ENCODE measurements at regions not wholly inside any gene's neighbourhood (a gene's known extent, or its start where the extent isn't known, plus 50 kb on each side); places are given as distances from the start of the nearest gene placed in this dataset.

DNA sequence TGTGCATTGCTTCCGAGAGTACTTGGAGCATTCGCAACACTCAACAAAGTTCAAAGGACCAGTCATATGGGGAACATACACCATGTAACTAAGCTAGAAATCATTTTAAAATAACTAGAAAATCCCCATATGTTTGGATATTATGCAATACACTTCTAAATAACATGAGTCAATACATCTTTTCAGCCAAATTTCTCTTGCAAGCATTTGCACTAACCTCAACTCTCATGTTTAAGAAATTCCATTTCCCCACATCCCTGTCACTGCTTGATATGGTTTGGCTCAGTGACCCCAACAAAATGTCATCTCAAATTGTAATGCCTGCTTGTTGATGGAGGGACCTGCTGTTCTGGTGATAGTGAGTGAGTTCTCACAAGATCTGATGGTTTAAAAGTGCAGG is 85.7 kb upstream of the CST7 start:
- no peaks in the 10 kb centered on the region for H3K27me3 ChIP-seq (ENCODE audit: insufficient read depth in 3 of 3, low read length in 2 of 3)
- no peaks in the 10 kb centered on the region for H3K4me1 ChIP-seq
- ATAC-seq, result no peak
- no peak overlapping the region for H3K27ac ChIP-seq
- H3K36me3 ChIP-seq (ENCODE audit: insufficient read depth in 1 of 2, low read depth in 1 of 2), result no peaks in the 10 kb centered on the region
- 53 to 88% (median 58%) methylated on average over 2 of the region's 2 CpGs for WGBS, 3 donors
- intact Hi-C loops (cut with DNase I), result no loop called here
- H3K4me3 ChIP-seq, result no peak overlapping the region
- no peak for DNase-seq
- no peaks in the 10 kb centered on the region for H3K9me3 ChIP-seq
- TF ChIP-seq, protein P1, sequence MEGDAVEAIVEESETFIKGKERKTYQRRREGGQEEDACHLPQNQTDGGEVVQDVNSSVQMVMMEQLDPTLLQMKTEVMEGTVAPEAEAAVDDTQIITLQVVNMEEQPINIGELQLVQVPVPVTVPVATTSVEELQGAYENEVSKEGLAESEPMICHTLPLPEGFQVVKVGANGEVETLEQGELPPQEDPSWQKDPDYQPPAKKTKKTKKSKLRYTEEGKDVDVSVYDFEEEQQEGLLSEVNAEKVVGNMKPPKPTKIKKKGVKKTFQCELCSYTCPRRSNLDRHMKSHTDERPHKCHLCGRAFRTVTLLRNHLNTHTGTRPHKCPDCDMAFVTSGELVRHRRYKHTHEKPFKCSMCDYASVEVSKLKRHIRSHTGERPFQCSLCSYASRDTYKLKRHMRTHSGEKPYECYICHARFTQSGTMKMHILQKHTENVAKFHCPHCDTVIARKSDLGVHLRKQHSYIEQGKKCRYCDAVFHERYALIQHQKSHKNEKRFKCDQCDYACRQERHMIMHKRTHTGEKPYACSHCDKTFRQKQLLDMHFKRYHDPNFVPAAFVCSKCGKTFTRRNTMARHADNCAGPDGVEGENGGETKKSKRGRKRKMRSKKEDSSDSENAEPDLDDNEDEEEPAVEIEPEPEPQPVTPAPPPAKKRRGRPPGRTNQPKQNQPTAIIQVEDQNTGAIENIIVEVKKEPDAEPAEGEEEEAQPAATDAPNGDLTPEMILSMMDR (IDR thresholded peaks at IDR 0.05), result no peak

DNA sequence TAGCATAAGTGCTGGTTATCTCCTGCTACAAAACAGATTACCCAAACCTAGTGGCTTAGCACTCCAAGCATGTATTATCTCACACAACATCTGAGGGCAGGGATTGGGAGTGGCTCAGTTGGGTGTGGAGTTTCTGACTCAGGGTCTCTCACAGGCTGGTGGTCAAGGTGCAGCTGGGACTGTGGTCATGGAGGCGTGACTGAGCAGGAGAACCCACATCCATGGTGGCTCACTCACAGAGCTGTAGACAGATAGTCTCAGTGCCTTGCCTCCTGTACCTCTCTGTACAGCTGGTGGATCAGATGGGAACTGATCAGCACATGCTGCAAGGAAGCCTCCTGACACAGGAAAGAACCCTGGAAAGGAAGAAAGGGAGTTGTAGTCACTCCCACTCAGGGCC is 83.1 kb upstream of the CST7 start:
- DNase-seq (no peak), ATAC-seq (no peak)
- WGBS, 3 donors, result 83 to 96% (median 89%) methylated on average over 1 of the region's 1 CpG
- Histone ChIP-seq H3K9me3 (no peaks in the 10 kb centered on the region), H3K27me3 (ENCODE audit: insufficient read depth in 3 of 3, low read length in 2 of 3) (no peaks in the 10 kb centered on the region), H3K36me3 (ENCODE audit: insufficient read depth in 1 of 2, low read depth in 1 of 2) (no peaks in the 10 kb centered on the region), H3K4me1 (no peaks in the 10 kb centered on the region), H3K4me3 (no peak overlapping the region), H3K27ac (no peak overlapping the region)
- TF ChIP-seq, protein P1 (IDR thresholded peaks at IDR 0.05), result no peak
- intact Hi-C loops (cut with DNase I), result no loop called here

GRCh38 chr20:24866742-24867141 is 82.3 kb upstream of the CST7 start:
- H3K9me3 ChIP-seq, result no peaks in the 10 kb centered on the region
- TF ChIP-seq, protein P1 (IDR thresholded peaks at IDR 0.05), result no peak
- H3K4me1 ChIP-seq, result no peaks in the 10 kb centered on the region
- no peak overlapping the region for H3K27ac ChIP-seq
- DNase-seq (no peak), ATAC-seq (no peak)
- intact Hi-C loops (cut with DNase I), result no loop called here
- no peaks in the 10 kb centered on the region for H3K36me3 ChIP-seq (ENCODE audit: insufficient read depth in 1 of 2, low read depth in 1 of 2)
- H3K27me3 ChIP-seq (ENCODE audit: insufficient read depth in 3 of 3, low read length in 2 of 3), result no peaks in the 10 kb centered on the region
- H3K4me3 ChIP-seq, result no peak overlapping the region
- 91 to 95% (median 93%) methylated on average over 4 of the region's 4 CpGs for WGBS, 3 donors

GRCh38 chr20:24867556-24867955 is 81.5 kb upstream of the CST7 start:
- Histone ChIP-seq H3K36me3 (ENCODE audit: insufficient read depth in 1 of 2, low read depth in 1 of 2) (no peaks in the 10 kb centered on the region), H3K4me1 (no peaks in the 10 kb centered on the region), H3K4me3 (no peak overlapping the region), H3K27ac (no peak overlapping the region), H3K27me3 (ENCODE audit: insufficient read depth in 3 of 3, low read length in 2 of 3) (no peaks in the 10 kb centered on the region), H3K9me3 (no peaks in the 10 kb centered on the region)
- WGBS, 3 donors, result 91 to 94% (median 92%) methylated on average over 8 of the region's 8 CpGs
- ATAC-seq, result no peak
- intact Hi-C loops (cut with DNase I), result no loop called here
- TF ChIP-seq, protein P1 (IDR thresholded peaks at IDR 0.05), result no peak
- DNase-seq, result no peak

DNA sequence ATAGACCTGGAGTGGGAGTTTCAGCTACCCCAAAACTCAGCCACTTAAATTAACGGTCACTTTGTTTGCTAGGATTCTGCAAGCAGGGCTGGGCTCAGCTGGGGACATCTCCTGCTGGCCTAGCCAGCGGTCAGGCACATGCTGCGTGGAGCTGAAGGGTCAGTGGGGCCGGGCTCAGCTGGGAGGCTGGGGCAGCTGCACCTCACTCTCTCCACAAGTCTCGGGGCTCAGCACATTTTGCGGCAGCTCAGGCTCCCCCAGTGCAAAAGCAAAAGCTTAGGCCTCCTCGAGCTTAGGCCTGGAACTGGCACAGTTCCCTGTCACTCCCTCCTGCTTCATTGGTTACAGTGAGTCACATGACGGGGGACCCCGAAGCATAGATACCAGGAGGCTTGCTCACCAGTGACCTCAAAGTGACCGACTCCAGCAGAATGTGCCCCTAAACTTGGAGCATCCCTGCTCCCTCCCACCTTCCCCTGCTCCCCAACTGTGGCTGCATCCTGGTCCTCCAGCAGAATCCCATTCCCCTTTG is 80.6 kb upstream of the CST7 start:
- H3K4me3 ChIP-seq, result no peak overlapping the region
- ATAC-seq (no peak), DNase-seq (no peak)
- intact Hi-C loops (cut with DNase I), result no loop called here
- TF ChIP-seq, protein P1 (IDR thresholded peaks at IDR 0.05), result no peak
- no peaks in the 10 kb centered on the region for H3K27me3 ChIP-seq (ENCODE audit: insufficient read depth in 3 of 3, low read length in 2 of 3)
- H3K9me3 ChIP-seq, result no peaks in the 10 kb centered on the region
- no peak overlapping the region for H3K27ac ChIP-seq
- no peaks in the 10 kb centered on the region for H3K36me3 ChIP-seq (ENCODE audit: insufficient read depth in 1 of 2, low read depth in 1 of 2)
- 83 to 87% (median 86%) methylated on average over 10 of the region's 10 CpGs for WGBS, 3 donors
- no peaks in the 10 kb centered on the region for H3K4me1 ChIP-seq
